Astrocyte of the spinal cord (primary cell): ENCODE measurements at regions not wholly inside any gene's neighbourhood (a gene's known extent, or its start where the extent isn't known, plus 50 kb on each side); places are given as distances from the start of the nearest gene placed in this dataset.

ENCODE experiments used
- DNase-seq: peaks from one replicate; pipeline ENCODE4 v3.0.0; 2011; ENCODE audit warnings: low read depth, low spot score
- H3K4me3 ChIP-seq: 2 replicates; pipeline ENCODE4 v1.5.1; 2011; ENCODE audit warnings: low read depth, mild to moderate bottlenecking, low read length, moderate library complexity
- in situ Hi-C: cut with HindIII; loops from 2 replicates; pipeline ENCODE4 v1.10.0; 2017; ENCODE audit warnings: low sequenced_read_pairs
- TF ChIP-seq, protein P1 (sequence below): IDR thresholded peaks from 2 replicates; pipeline ENCODE4 v1.5.1; 2012; ENCODE audit warnings: low read depth, mild to moderate bottlenecking, low read length, inconsistent platforms

DNA sequence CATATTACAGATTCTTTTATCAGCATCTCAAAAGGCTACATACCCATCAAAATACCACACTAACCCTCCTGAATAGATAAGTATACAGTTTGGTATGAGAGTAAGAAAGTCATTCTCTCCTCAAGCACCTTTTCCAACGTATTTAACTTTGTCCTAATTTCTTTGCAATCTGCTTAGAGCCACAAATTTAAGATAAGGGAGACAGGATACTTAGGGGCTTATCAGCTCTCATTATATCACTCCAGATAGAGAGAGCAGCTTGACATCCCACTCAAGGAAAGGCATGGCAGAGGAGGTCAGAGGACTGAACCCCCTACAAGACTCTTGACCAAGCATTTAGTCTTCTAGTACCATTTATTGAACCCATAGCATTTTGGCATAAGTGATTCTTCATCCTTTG, 262.4 kb downstream of the ADGRA3 start:
- no peak overlapping the region for H3K4me3 ChIP-seq
- no peak for DNase-seq
- TF ChIP-seq, protein P1, sequence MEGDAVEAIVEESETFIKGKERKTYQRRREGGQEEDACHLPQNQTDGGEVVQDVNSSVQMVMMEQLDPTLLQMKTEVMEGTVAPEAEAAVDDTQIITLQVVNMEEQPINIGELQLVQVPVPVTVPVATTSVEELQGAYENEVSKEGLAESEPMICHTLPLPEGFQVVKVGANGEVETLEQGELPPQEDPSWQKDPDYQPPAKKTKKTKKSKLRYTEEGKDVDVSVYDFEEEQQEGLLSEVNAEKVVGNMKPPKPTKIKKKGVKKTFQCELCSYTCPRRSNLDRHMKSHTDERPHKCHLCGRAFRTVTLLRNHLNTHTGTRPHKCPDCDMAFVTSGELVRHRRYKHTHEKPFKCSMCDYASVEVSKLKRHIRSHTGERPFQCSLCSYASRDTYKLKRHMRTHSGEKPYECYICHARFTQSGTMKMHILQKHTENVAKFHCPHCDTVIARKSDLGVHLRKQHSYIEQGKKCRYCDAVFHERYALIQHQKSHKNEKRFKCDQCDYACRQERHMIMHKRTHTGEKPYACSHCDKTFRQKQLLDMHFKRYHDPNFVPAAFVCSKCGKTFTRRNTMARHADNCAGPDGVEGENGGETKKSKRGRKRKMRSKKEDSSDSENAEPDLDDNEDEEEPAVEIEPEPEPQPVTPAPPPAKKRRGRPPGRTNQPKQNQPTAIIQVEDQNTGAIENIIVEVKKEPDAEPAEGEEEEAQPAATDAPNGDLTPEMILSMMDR, result no peak
- in situ Hi-C loops, result no loop called here

DNA sequence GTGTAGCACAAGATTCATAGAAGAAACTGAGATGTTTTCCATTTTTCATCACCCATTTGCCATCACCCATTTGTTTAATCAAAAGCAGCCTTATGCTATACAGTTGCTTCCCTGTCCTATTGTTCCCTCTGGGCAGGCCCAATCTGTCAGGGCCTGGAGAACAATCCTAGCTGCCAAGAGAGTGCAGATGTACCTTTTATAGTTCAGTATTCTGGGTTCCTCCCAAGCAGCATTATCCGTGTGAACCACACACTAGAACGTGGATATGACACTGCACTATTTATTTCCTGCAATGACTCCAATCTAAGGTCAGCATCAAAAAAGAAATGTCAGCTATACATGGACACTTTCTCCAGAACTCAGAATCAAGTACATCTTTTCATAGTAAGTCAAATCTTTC, 269.0 kb downstream of the ADGRA3 start:
- in situ Hi-C loops, result no loop called here
- no peak overlapping the region for H3K4me3 ChIP-seq
- TF ChIP-seq, protein P1, result no peak
- no peak for DNase-seq

DNA sequence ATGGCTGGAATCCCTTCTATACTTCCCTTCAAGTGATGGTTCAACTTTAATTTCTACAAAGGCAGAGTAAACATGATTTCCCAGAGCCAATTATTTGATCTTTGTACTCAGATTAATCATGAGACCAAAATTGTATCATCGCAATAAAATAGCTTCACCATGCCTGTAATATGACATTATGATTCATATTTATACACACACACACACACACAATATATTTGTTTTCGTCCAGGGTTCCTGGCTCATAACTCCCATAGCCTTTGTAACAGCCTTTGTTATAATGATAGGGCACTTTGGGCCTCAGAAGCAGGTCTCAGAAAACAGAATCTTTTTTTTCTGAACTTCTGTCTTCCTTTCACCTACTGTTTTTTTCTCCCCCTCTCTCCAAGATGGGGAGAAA, 270.6 kb downstream of the ADGRA3 start:
- H3K4me3 ChIP-seq, result no peak overlapping the region
- TF ChIP-seq, protein P1, result no peak
- no peak for DNase-seq
- in situ Hi-C loops, result no loop called here

DNA sequence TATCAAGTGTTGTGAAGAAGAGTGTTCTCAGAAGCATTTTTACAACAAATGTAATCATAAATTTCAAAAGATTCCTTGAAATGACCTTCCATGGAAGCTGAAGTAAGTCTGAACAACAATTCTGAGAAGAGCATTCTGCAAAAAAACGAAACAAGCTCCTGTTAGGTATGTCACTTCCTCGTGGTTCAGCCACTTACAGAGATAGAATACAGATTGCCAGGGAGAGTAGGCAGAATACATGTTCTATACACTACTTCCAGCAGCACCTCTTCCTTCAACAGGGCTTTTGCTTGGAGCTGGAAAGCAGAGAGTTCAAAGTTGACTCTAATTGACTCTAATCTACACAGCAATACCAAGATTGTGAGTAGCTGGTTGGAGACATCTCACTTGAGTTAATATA, 274.5 kb downstream of the ADGRA3 start:
- DNase-seq, result no peak
- in situ Hi-C loops, result no loop called here
- H3K4me3 ChIP-seq, result no peak overlapping the region
- TF ChIP-seq, protein P1, result no peak

DNA sequence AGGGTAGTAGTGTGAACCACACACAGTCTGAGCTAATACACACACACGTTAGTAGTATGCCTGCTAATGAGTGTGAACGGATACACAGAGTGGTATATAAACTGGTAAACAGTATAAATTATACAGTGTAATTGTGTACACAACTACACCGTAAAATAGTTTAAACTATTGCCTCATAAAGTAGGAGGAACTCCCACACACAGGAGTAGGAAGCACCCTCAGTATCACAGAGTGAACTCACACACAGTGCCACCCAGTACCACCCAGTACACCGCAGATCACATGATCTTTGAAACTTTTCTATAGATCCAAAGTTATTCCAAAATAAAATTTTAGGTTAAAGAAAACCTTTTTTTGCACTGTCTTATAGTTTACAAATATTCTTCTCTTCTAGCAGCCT, 275.1 kb downstream of the ADGRA3 start:
- H3K4me3 ChIP-seq, result no peak overlapping the region
- in situ Hi-C loops, result no loop called here
- DNase-seq, result no peak
- TF ChIP-seq, protein P1, result no peak

DNA sequence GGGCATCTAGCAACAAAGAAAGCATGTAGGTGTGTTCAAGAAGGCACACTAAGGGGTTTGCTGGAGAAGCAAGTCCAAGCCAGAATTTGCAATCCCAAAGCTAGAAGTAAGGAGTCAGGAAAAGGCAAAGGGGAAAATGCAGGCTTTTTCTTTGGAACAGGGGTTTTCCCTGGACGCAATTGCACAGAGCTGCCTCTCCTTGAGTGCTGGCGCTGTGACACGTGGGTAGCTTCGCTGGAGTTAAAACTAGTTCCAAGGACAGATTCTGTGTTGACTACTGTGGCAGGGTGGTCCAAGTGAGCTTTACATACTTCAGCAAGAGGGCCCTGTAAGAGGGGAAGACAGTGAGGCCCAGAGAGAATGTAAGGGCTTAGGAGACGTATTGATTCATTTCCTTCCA, 277.1 kb downstream of the ADGRA3 start:
- TF ChIP-seq, protein P1, result peak; percentile 20
- in situ Hi-C loops, result no loop called here
- H3K4me3 ChIP-seq, result no peak overlapping the region
- no peak for DNase-seq
